T47D (cell line): ENCODE measurements at regions not wholly inside any gene's neighbourhood (a gene's known extent, or its start where the extent isn't known, plus 50 kb on each side); places are given as distances from the start of the nearest gene placed in this dataset.
"Not testable (repeated sequence)": the region's sequence is repeated elsewhere in the genome, so short reads cannot be mapped to it uniquely, and the experiment has no call there.

Source experiments
- DNase-seq, 2 experiments: peaks; one replicate each; pipeline versions ENCODE4 v3.0.0 to v3.0.0-alpha.2; 2011 to 2012; ENCODE audit warnings: low read depth in 1 of 2, low spot score in 1 of 2
- JUND ChIP-seq: IDR thresholded peaks from 2 replicates; pipeline ENCODE4 v1.6.1; 2012; ENCODE audit warnings: low read depth
- in situ Hi-C: cut with HindIII; loops from 2 replicates; pipeline ENCODE4 v1.10.0; 2016; ENCODE audit warnings: low sequenced_read_pairs, low pct_unique_long_range_greater_than_20kb

- in situ Hi-C loops: no loop called here
- no peak for DNase-seq
- TF ChIP-seq JUND: no peak
Observed at GRCh38 chr6:23752414-23752813, 373.6 kb upstream of the NRSN1 start.

GRCh38 chr6:23754197-23754596, 371.8 kb upstream of the NRSN1 start:
- peak in 1 of 2 experiments; percentile 21 for DNase-seq
- TF ChIP-seq JUND: no peak
- in situ Hi-C loops: no loop called here

GRCh38 chr6:23775127-23775526, 350.9 kb upstream of the NRSN1 start:
- no peak for DNase-seq
- TF ChIP-seq JUND: no peak
- in situ Hi-C loops: no loop called here

- TF ChIP-seq JUND: no peak
- no peak for DNase-seq
- in situ Hi-C loops: no loop called here
Observed at GRCh38 chr6:23783901-23784300, 342.1 kb upstream of the NRSN1 start.

GRCh38 chr6:23784301-23784919, 341.6 kb upstream of the NRSN1 start:
- no peak for DNase-seq
- TF ChIP-seq JUND: no peak
- in situ Hi-C loops: no loop called here

GRCh38 chr6:23790756-23791155, 335.3 kb upstream of the NRSN1 start:
- in situ Hi-C loops: no loop called here
- no peak for DNase-seq
- TF ChIP-seq JUND: no peak

GRCh38 chr6:23797041-23797440, 329.0 kb upstream of the NRSN1 start:
- no peak for TF ChIP-seq JUND
- in situ Hi-C loops: no loop called here
- DNase-seq: no peak

- in situ Hi-C loops, DNase-seq: not testable (repeated sequence)
Observed at GRCh38 chr6:23804289-23804688, 321.7 kb upstream of the NRSN1 start.

GRCh38 chr6:23821141-23821540, 304.9 kb upstream of the NRSN1 start:
- in situ Hi-C loops, DNase-seq: not testable (repeated sequence)

GRCh38 chr6:23823421-23823820, 302.6 kb upstream of the NRSN1 start:
- DNase-seq: peak in 1 of 2 experiments; percentile 8
- in situ Hi-C loops: no loop called here
- TF ChIP-seq JUND: no peak

- in situ Hi-C loops: no loop called here
- TF ChIP-seq JUND: no peak
- DNase-seq: no peak
Observed at GRCh38 chr6:23826572-23826971, 299.4 kb upstream of the NRSN1 start.

GRCh38 chr6:23828861-23829260, 297.2 kb upstream of the NRSN1 start:
- in situ Hi-C loops: no loop called here
- TF ChIP-seq JUND: no peak
- no peak for DNase-seq

GRCh38 chr6:23841116-23841515, 284.9 kb upstream of the NRSN1 start:
- in situ Hi-C loops: no loop called here
- no peak for DNase-seq
- no peak for TF ChIP-seq JUND

GRCh38 chr6:23842760-23843159, 283.3 kb upstream of the NRSN1 start:
- DNase-seq: no peak
- no peak for TF ChIP-seq JUND
- in situ Hi-C loops: no loop called here
